Endothelial cell of umbilical vein (primary cell): ENCODE measurements at regions not wholly inside any gene's neighbourhood (a gene's known extent, or its start where the extent isn't known, plus 50 kb on each side); places are given as distances from the start of the nearest gene placed in this dataset.

Experiments
- BruUV-seq: library from RNA; stranded (reverse); fragments of 400-500 nt; replicated peaks from 2 replicates; lab custom pipeline; 2021; lab: Mats Ljungman, UMichigan
- CTCF ChIA-PET: fragments of 300-600, 350-600 bp; sonication (Branson Sonifier 250); formaldehyde crosslinking; loops from one replicate; lab custom pipeline; 2021; ENCODE audit warnings: antibody characterized with exemption, inconsistent platforms; lab: Charles Lee
- POLR2A ChIA-PET: fragments of 300-600, 350-600 bp; sonication (Branson Sonifier 250); formaldehyde crosslinking; loops from one replicate; lab custom pipeline; 2021; ENCODE audit warnings: antibody characterized with exemption, inconsistent platforms; lab: Charles Lee
- DNase-seq: peaks from one replicate; pipeline ENCODE4 v3.0.0-alpha.2; 2011; ENCODE audit warnings: low read depth, low spot score
- FAIRE-seq: peaks from 2 replicates; lab custom pipeline; 2011; peaks lifted over from hg19 to GRCh38; lab: Jason Lieb, UNC
- H2AFZ ChIP-seq: 2 replicates; pipeline ENCODE4 v1.6.0; 2012; ENCODE audit warnings: low read depth, low read length, control low read depth, inconsistent platforms
- H3K27ac ChIP-seq: 2 replicates; pipeline ENCODE4 v1.5.1; 2011; ENCODE audit warnings: low read depth, mild to moderate bottlenecking, control low read depth, low read length, moderate library complexity; ENCODE audit not compliant: insufficient read depth
- H3K27me3 ChIP-seq, 2 experiments: 2 replicates each; pipeline versions ENCODE4 v1.6.0 to v1.6.1; 2011; ENCODE audit warnings: low read length in 2 of 2, mixed read lengths in 1 of 2; ENCODE audit not compliant: control insufficient read depth in 2 of 2, insufficient read depth in 2 of 2
- H3K36me3 ChIP-seq, 2 experiments: 2 replicates in 1 of 2; 3 replicates in 1 of 2; pipeline ENCODE4 v1.5.1; 2011; ENCODE audit warnings: low read length in 2 of 2, mild to moderate bottlenecking in 1 of 2, moderate library complexity in 1 of 2; ENCODE audit not compliant: control insufficient read depth in 2 of 2, insufficient read depth in 2 of 2; ENCODE audit errors: extremely low read depth in 1 of 2
- H3K4me1 ChIP-seq: 3 replicates; pipeline ENCODE4 v1.5.1; 2011; ENCODE audit warnings: mild to moderate bottlenecking, low read length; ENCODE audit not compliant: control insufficient read depth, insufficient read depth; ENCODE audit errors: extremely low read depth
- H3K4me2 ChIP-seq: 2 replicates; pipeline ENCODE4 v1.6.1; 2011; ENCODE audit warnings: low read length, control low read depth, mixed read lengths; ENCODE audit not compliant: insufficient read depth
- H3K4me3 ChIP-seq, 3 experiments: fragments of 200-600 bp in 1 of 3; sonication (generic), shearing (Covaris generic) in 1 of 3; replicated peaks in 1 of 3; 2 replicates each; pipeline ENCODE4 v1.5.1; 2011 to 2016; ENCODE audit warnings: control low read depth in 3 of 3, low read length in 3 of 3, mild to moderate bottlenecking in 2 of 3, inconsistent platforms in 1 of 3, low read depth in 1 of 3, moderate library complexity in 1 of 3; ENCODE audit not compliant: insufficient read depth in 1 of 3
- H3K79me2 ChIP-seq: 2 replicates; pipeline ENCODE4 v1.6.0; 2012; ENCODE audit warnings: low read length, inconsistent platforms; ENCODE audit not compliant: control insufficient read depth, insufficient read depth
- H3K9ac ChIP-seq: replicated peaks from 2 replicates; pipeline ENCODE3; 2011; ENCODE audit warnings: low read length, control low read depth; ENCODE audit not compliant: insufficient read depth; ENCODE audit errors: extremely low read depth
- H3K9me1 ChIP-seq: replicated peaks from 3 replicates; pipeline ENCODE4 v1.6.0; 2011; ENCODE audit warnings: mild to moderate bottlenecking, low read length; ENCODE audit not compliant: control insufficient read depth, insufficient read depth; ENCODE audit errors: extremely low read depth
- H3K9me3 ChIP-seq: replicated peaks from 2 replicates; pipeline ENCODE4 v1.5.1; 2012; ENCODE audit warnings: low read length, inconsistent platforms; ENCODE audit not compliant: control insufficient read depth, insufficient read depth
- H4K20me1 ChIP-seq: replicated peaks from 2 replicates; pipeline ENCODE3; 2011; ENCODE audit warnings: mild to moderate bottlenecking, low read length; ENCODE audit not compliant: control insufficient read depth, insufficient read depth; ENCODE audit errors: extremely low read depth
- EZH2 ChIP-seq: IDR thresholded peaks from 2 replicates; pipeline ENCODE4 v1.6.1; 2012; ENCODE audit warnings: borderline replicate concordance, low read depth, mild to moderate bottlenecking, moderate library complexity, low read length, inconsistent platforms; ENCODE audit not compliant: severe bottlenecking
- FOS ChIP-seq: IDR thresholded peaks from 2 replicates; pipeline ENCODE4 v1.6.1; 2011; ENCODE audit warnings: mild to moderate bottlenecking, low read length, moderate library complexity, borderline replicate concordance; ENCODE audit not compliant: insufficient read depth
- GATA2 ChIP-seq: IDR thresholded peaks from 2 replicates; pipeline ENCODE4 v1.7.0; 2011; ENCODE audit warnings: low read depth, mild to moderate bottlenecking, moderate library complexity, mixed read lengths, low read length; ENCODE audit not compliant: insufficient read length, insufficient read depth
- JUN ChIP-seq: IDR thresholded peaks from 2 replicates; pipeline ENCODE4 v1.6.1; 2011; ENCODE audit warnings: borderline replicate concordance, low read depth; ENCODE audit not compliant: insufficient read length, insufficient read depth
- MYC ChIP-seq: IDR thresholded peaks from one replicate; pipeline ENCODE4 v1.6.1; 2011; ENCODE audit warnings: mild to moderate bottlenecking, low read depth, low read length
- POLR2A ChIP-seq: IDR thresholded peaks from 2 replicates; pipeline ENCODE4 v1.6.1; 2012; ENCODE audit warnings: low read depth, mild to moderate bottlenecking, control low read depth, low read length
- POLR2AphosphoS5 ChIP-seq: IDR thresholded peaks from 2 replicates; pipeline ENCODE4 v1.6.1; 2012; ENCODE audit warnings: low read depth, mild to moderate bottlenecking, control low read depth, low read length, moderate library complexity; ENCODE audit not compliant: insufficient read depth
- dilution Hi-C: fragments of 300-500 bp; cut with MboI; formaldehyde crosslinking; loops from one replicate; pipeline ENCODE4 v1.15.0; 2019; ENCODE audit warnings: low sequenced_read_pairs; ENCODE audit not compliant: extremely low pct_ligation_motif_present
- intact Hi-C: fragments of 100-400 bp; cut with micrococcal nuclease; formaldehyde crosslinking; loops from one replicate; pipeline ENCODE4 v1.10.0; 2022
- TF ChIP-seq, protein P1 (sequence below): IDR thresholded peaks from 2 replicates; pipeline ENCODE4 v1.6.1; 2011; ENCODE audit not compliant: insufficient read depth, insufficient read length
- TF ChIP-seq, protein P2 (sequence below), 2 donors: IDR thresholded peaks; 1 replicate in 1 of 2; 2 replicates in 1 of 2; pipeline ENCODE4 v1.5.1; 2011; ENCODE audit warnings: low read length in 2 of 2, mild to moderate bottlenecking in 2 of 2, moderate library complexity in 2 of 2, control low read depth in 1 of 2, inconsistent platforms in 1 of 2, low read depth in 1 of 2; ENCODE audit not compliant: insufficient read depth in 1 of 2; ENCODE audit errors: extremely low read depth in 1 of 2

DNA sequence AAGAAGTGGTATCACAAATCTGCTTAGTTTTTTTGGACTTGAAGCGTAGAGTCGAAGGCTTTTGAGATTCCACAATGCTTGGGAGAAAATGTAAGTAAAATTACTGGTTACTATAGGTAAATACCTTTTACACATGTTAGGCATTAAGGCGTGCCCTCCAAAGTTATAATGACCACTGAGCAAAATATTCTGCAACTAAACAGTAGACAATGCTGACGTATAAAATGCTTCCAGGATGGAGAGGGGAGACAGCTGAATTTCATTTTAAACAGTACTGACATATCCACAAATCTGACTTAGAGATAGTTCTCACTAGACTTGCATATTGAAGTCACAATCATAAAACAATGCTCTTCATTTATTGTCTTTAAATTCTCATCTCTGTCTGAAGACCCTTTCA is 144.5 kb upstream of the DCN start:
- H3K4me2 ChIP-seq = no peak overlapping the region
- no peaks in the 10 kb centered on the region for H3K9me3 ChIP-seq
- no TSS peak for BruUV-seq
- H3K9ac ChIP-seq = no peak overlapping the region
- CTCF ChIA-PET = interaction anchor here (0.6 to 5.1 kb wide), 68 partner anchors 9 to 382 kb away, joined by 3 to 107 read pairs (median 5); partner anchors contain the start of genes EPYC and LUM
- H3K79me2 ChIP-seq = no peaks in the 10 kb centered on the region
- H3K27me3 ChIP-seq = no peaks in the 10 kb centered on the region
- H3K27ac ChIP-seq = no peak overlapping the region
- FAIRE-seq (no peak), DNase-seq (no peak)
- no peaks in the 10 kb centered on the region for H4K20me1 ChIP-seq
- no peaks in the 10 kb centered on the region for H3K36me3 ChIP-seq
- POLR2A ChIA-PET = no interaction called here
- dilution Hi-C loops (no loop called here), intact Hi-C loops (loop anchor here (2.0 kb wide), 1 partner anchor 218 kb away; no protein-coding TSS in a partner anchor)
- TF ChIP-seq JUN (no peak), EZH2 (no peak), GATA2 (no peak), FOS (no peak), POLR2A (no peak), POLR2AphosphoS5 (no peak), MYC (no peak)
- TF ChIP-seq, protein P1, sequence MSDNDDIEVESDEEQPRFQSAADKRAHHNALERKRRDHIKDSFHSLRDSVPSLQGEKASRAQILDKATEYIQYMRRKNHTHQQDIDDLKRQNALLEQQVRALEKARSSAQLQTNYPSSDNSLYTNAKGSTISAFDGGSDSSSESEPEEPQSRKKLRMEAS = no peak
- TF ChIP-seq, protein P2, sequence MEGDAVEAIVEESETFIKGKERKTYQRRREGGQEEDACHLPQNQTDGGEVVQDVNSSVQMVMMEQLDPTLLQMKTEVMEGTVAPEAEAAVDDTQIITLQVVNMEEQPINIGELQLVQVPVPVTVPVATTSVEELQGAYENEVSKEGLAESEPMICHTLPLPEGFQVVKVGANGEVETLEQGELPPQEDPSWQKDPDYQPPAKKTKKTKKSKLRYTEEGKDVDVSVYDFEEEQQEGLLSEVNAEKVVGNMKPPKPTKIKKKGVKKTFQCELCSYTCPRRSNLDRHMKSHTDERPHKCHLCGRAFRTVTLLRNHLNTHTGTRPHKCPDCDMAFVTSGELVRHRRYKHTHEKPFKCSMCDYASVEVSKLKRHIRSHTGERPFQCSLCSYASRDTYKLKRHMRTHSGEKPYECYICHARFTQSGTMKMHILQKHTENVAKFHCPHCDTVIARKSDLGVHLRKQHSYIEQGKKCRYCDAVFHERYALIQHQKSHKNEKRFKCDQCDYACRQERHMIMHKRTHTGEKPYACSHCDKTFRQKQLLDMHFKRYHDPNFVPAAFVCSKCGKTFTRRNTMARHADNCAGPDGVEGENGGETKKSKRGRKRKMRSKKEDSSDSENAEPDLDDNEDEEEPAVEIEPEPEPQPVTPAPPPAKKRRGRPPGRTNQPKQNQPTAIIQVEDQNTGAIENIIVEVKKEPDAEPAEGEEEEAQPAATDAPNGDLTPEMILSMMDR (IDR thresholded peaks at IDR 0.05; ENCODE audit: extremely low read depth in 1 of 2, insufficient read depth in 1 of 2, low read depth in 1 of 2, low read length in 2 of 2) = no peak
- no peak overlapping the region for H3K4me3 ChIP-seq
- no peaks in the 10 kb centered on the region for H3K9me1 ChIP-seq
- H2AFZ ChIP-seq = peak overlapping the region; percentile 54
- H3K4me1 ChIP-seq = no peaks in the 10 kb centered on the region
